HG02588 (cell line): ENCODE measurements at regions not wholly inside any gene's neighbourhood (a gene's known extent, or its start where the extent isn't known, plus 50 kb on each side); places are given as distances from the start of the nearest gene placed in this dataset.
"Not testable (repeated sequence)": the region's sequence is repeated elsewhere in the genome, so short reads cannot be mapped to it uniquely, and the experiment has no call there.

ENCODE experiments used
- ATAC-seq: cut with Tn5 transposase; IDR thresholded peaks from one replicate; pipeline ENCODE4 v1.9.1; 2021; ENCODE audit warnings: mild to moderate bottlenecking, moderate library complexity; ENCODE audit not compliant: unreplicated experiment

GRCh38 chr3:106425026-106425425 is 556.2 kb upstream of the CBLB start:
- ATAC-seq, result no peak

- no peak for ATAC-seq
Measured at GRCh38 chr3:106425916-106426315, 557.1 kb upstream of the CBLB start.

- ATAC-seq, result no peak
Measured at GRCh38 chr3:106428565-106428994, 559.8 kb upstream of the CBLB start.

- ATAC-seq, result no peak
Measured at GRCh38 chr3:106431721-106432120, 562.9 kb upstream of the CBLB start.

- no peak for ATAC-seq
Measured at GRCh38 chr3:106435899-106436453, 567.2 kb upstream of the CBLB start.

- no peak for ATAC-seq
Measured at GRCh38 chr3:106438887-106439286, 570.1 kb upstream of the CBLB start.

GRCh38 chr3:106440672-106441071 is 571.9 kb upstream of the CBLB start:
- ATAC-seq, result no peak

GRCh38 chr3:106446271-106446670 is 577.5 kb upstream of the CBLB start:
- no peak for ATAC-seq

- no peak for ATAC-seq
Measured at GRCh38 chr3:106447723-106448301, 579.0 kb upstream of the CBLB start.

- not testable (repeated sequence) for ATAC-seq
Measured at GRCh38 chr3:106448372-106448966, 579.7 kb upstream of the CBLB start.

- ATAC-seq, result no peak
Measured at GRCh38 chr3:106452096-106452495, 583.3 kb upstream of the CBLB start.

- ATAC-seq, result no peak
Measured at GRCh38 chr3:106454497-106454896, 585.7 kb upstream of the CBLB start.

- ATAC-seq, result peak; percentile 98
Measured at GRCh38 chr3:106457281-106458180, 588.7 kb upstream of the CBLB start.

GRCh38 chr3:106458952-106459351 is 590.1 kb upstream of the CBLB start:
- no peak for ATAC-seq

- no peak for ATAC-seq
Measured at GRCh38 chr3:106466881-106467280, 598.1 kb upstream of the CBLB start.

GRCh38 chr3:106473576-106474475 is 605.0 kb upstream of the CBLB start:
- no peak for ATAC-seq

- no peak for ATAC-seq
Measured at GRCh38 chr3:106482451-106482850, 613.6 kb upstream of the CBLB start.

- no peak for ATAC-seq
Measured at GRCh38 chr3:106485217-106485616, 616.4 kb upstream of the CBLB start.

GRCh38 chr3:106485802-106486201 is 617.0 kb upstream of the CBLB start:
- ATAC-seq, result no peak

GRCh38 chr3:106486945-106487639 is 618.3 kb upstream of the CBLB start:
- ATAC-seq, result not testable (repeated sequence)
